ENCODE measurements at regions not wholly inside any gene's neighbourhood (a gene's known extent, or its start where the extent isn't known, plus 50 kb on each side); places are given as distances from the start of the nearest gene placed in this dataset.

DNA sequence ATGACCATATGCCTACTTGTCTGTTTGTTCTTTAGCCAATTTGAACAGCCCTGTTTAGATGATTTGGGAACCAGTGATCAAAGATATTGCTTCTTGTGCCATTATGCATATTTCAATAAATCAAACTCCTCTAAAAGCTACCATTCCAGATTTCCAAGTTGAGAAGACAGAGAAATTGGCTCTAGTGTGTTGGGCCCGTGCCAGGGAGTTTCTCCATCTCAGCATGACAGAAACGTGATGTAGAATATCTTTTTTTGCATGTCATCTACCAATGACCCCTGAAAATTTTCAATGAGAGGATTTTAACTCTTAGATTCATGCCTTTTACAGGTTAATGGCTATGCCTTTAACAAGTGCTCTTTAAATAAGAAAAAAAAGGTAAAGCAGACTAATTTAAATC lies 50.7 kb upstream of the CABCOCO1 start:
- Histone ChIP-seq H3K79me2 (ENCODE audit: insufficient read depth, low read length) (no peaks in the 10 kb centered on the region), H3K4me1 (ENCODE audit: control insufficient read depth in 1 of 2, insufficient read depth in 2 of 2, low read length in 2 of 2) (no peaks in the 10 kb centered on the region), H4K20me1 (ENCODE audit: insufficient read depth) (no peaks in the 10 kb centered on the region), H3K9me3 (ENCODE audit: control insufficient read depth in 1 of 2, insufficient read depth in 1 of 2, low read depth in 1 of 2, low read length in 2 of 2) (no peaks in the 10 kb centered on the region), H3K4me2 (ENCODE audit: low read length) (no peak overlapping the region), H3K9ac (ENCODE audit: low read length) (no peak overlapping the region), H3K9me2 (ENCODE audit: insufficient read depth) (no peaks in the 10 kb centered on the region), H2AFZ (ENCODE audit: low read depth, low read length, poor library complexity, severe bottlenecking) (no peak overlapping the region), H3K4me3 (replicated peaks in 1 of 2; ENCODE audit: low read depth in 1 of 2, low read length in 2 of 2) (no peak overlapping the region), H3K27me3 (ENCODE audit: insufficient read depth, low read length) (no peaks in the 10 kb centered on the region), H3K36me3 (ENCODE audit: control insufficient read depth in 1 of 2, insufficient read depth in 2 of 2, low read length in 2 of 2) (no peaks in the 10 kb centered on the region), H3K27ac (ENCODE audit: low read depth, low read length) (no peak overlapping the region)
- DNase-seq (ENCODE audit: low read depth, low spot score) (no peak), ATAC-seq (no peak)
- ChIA-PET CTCF (no interaction called here), POLR2A (no interaction called here), RAD21 (ENCODE audit: low non-redundant PET in 1 of 2, low total read pairs in 2 of 2, uncharacterized antibody in 2 of 2, unreplicated experiment in 2 of 2) (no interaction called here)
- BruUV-seq (replicated peaks): no TSS peak
- TF ChIP-seq, protein P1, sequence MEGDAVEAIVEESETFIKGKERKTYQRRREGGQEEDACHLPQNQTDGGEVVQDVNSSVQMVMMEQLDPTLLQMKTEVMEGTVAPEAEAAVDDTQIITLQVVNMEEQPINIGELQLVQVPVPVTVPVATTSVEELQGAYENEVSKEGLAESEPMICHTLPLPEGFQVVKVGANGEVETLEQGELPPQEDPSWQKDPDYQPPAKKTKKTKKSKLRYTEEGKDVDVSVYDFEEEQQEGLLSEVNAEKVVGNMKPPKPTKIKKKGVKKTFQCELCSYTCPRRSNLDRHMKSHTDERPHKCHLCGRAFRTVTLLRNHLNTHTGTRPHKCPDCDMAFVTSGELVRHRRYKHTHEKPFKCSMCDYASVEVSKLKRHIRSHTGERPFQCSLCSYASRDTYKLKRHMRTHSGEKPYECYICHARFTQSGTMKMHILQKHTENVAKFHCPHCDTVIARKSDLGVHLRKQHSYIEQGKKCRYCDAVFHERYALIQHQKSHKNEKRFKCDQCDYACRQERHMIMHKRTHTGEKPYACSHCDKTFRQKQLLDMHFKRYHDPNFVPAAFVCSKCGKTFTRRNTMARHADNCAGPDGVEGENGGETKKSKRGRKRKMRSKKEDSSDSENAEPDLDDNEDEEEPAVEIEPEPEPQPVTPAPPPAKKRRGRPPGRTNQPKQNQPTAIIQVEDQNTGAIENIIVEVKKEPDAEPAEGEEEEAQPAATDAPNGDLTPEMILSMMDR (IDR thresholded peaks at IDR 0.05 in 2 of 3, conservative IDR thresholded peaks at IDR 0.05 in 1 of 3; ENCODE audit: borderline replicate concordance in 1 of 3, insufficient read depth in 1 of 3, low read depth in 2 of 3, low read length in 2 of 3): no peak
- TF ChIP-seq, protein P2, sequence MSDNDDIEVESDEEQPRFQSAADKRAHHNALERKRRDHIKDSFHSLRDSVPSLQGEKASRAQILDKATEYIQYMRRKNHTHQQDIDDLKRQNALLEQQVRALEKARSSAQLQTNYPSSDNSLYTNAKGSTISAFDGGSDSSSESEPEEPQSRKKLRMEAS (IDR thresholded peaks at IDR 0.05): no peak
- TF ChIP-seq EZH2 (IDR thresholded peaks at IDR 0.05): no peak
- TF ChIP-seq CEBPB (IDR thresholded peaks at IDR 0.05; ENCODE audit: low read depth): no peak
- TF ChIP-seq, protein P3, sequence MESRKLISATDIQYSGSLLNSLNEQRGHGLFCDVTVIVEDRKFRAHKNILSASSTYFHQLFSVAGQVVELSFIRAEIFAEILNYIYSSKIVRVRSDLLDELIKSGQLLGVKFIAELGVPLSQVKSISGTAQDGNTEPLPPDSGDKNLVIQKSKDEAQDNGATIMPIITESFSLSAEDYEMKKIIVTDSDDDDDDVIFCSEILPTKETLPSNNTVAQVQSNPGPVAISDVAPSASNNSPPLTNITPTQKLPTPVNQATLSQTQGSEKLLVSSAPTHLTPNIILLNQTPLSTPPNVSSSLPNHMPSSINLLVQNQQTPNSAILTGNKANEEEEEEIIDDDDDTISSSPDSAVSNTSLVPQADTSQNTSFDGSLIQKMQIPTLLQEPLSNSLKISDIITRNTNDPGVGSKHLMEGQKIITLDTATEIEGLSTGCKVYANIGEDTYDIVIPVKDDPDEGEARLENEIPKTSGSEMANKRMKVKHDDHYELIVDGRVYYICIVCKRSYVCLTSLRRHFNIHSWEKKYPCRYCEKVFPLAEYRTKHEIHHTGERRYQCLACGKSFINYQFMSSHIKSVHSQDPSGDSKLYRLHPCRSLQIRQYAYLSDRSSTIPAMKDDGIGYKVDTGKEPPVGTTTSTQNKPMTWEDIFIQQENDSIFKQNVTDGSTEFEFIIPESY (IDR thresholded peaks at IDR 0.05; ENCODE audit: extremely low read depth, insufficient replicate concordance, low read length): no peak
- no peak for TF ChIP-seq JUND (IDR thresholded peaks at IDR 0.05)
- TF ChIP-seq, protein P4, sequence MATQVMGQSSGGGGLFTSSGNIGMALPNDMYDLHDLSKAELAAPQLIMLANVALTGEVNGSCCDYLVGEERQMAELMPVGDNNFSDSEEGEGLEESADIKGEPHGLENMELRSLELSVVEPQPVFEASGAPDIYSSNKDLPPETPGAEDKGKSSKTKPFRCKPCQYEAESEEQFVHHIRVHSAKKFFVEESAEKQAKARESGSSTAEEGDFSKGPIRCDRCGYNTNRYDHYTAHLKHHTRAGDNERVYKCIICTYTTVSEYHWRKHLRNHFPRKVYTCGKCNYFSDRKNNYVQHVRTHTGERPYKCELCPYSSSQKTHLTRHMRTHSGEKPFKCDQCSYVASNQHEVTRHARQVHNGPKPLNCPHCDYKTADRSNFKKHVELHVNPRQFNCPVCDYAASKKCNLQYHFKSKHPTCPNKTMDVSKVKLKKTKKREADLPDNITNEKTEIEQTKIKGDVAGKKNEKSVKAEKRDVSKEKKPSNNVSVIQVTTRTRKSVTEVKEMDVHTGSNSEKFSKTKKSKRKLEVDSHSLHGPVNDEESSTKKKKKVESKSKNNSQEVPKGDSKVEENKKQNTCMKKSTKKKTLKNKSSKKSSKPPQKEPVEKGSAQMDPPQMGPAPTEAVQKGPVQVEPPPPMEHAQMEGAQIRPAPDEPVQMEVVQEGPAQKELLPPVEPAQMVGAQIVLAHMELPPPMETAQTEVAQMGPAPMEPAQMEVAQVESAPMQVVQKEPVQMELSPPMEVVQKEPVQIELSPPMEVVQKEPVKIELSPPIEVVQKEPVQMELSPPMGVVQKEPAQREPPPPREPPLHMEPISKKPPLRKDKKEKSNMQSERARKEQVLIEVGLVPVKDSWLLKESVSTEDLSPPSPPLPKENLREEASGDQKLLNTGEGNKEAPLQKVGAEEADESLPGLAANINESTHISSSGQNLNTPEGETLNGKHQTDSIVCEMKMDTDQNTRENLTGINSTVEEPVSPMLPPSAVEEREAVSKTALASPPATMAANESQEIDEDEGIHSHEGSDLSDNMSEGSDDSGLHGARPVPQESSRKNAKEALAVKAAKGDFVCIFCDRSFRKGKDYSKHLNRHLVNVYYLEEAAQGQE (IDR thresholded peaks at IDR 0.05; ENCODE audit: low read depth): no peak
- no peak for TF ChIP-seq ELF1 (IDR thresholded peaks at IDR 0.05; ENCODE audit: borderline replicate concordance, low read depth)
- no peak for TF ChIP-seq TCF7L2 (IDR thresholded peaks at IDR 0.05; ENCODE audit: borderline replicate concordance, extremely low read depth, insufficient read depth, insufficient read length)
- TF ChIP-seq EZH2phosphoT487 (IDR thresholded peaks at IDR 0.05; ENCODE audit: borderline replicate concordance): no peak
- no peak for TF ChIP-seq YY1 (IDR thresholded peaks at IDR 0.05; ENCODE audit: extremely low read depth, insufficient replicate concordance, low read depth, low read length)
- TF ChIP-seq ZFX (IDR thresholded peaks at IDR 0.05): no peak
- TF ChIP-seq RAD21 (IDR thresholded peaks at IDR 0.05; ENCODE audit: low read depth): no peak
- no peak for TF ChIP-seq CBX3 (IDR thresholded peaks at IDR 0.05; ENCODE audit: low read depth)
- no peak for TF ChIP-seq SP1 (IDR thresholded peaks at IDR 0.05; ENCODE audit: low read depth)
- no peak for TF ChIP-seq POLR2A (IDR thresholded peaks at IDR 0.05; ENCODE audit: borderline replicate concordance, extremely low read depth, insufficient read depth, insufficient read length)
- intact Hi-C loops (cut with micrococcal nuclease): no loop called here

All from HCT116 (cell line).